ENCODE measurements at regions not wholly inside any gene's neighbourhood (a gene's known extent, or its start where the extent isn't known, plus 50 kb on each side); places are given as distances from the start of the nearest gene placed in this dataset.

GRCh38 chr2:71919708-71920107 is 228.0 kb downstream of the CYP26B1 start:
- peaks cover 3% of the 10 kb centered on the region for H3K27me3 Mint-ChIP-seq
- H3K27ac Mint-ChIP-seq, result no peak overlapping the region
- H3K36me3 Mint-ChIP-seq (ENCODE audit: low read depth), result no peaks in the 10 kb centered on the region
- TF ChIP-seq, protein P1, sequence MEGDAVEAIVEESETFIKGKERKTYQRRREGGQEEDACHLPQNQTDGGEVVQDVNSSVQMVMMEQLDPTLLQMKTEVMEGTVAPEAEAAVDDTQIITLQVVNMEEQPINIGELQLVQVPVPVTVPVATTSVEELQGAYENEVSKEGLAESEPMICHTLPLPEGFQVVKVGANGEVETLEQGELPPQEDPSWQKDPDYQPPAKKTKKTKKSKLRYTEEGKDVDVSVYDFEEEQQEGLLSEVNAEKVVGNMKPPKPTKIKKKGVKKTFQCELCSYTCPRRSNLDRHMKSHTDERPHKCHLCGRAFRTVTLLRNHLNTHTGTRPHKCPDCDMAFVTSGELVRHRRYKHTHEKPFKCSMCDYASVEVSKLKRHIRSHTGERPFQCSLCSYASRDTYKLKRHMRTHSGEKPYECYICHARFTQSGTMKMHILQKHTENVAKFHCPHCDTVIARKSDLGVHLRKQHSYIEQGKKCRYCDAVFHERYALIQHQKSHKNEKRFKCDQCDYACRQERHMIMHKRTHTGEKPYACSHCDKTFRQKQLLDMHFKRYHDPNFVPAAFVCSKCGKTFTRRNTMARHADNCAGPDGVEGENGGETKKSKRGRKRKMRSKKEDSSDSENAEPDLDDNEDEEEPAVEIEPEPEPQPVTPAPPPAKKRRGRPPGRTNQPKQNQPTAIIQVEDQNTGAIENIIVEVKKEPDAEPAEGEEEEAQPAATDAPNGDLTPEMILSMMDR (IDR thresholded peaks at IDR 0.05), result no peak
- ChIA-PET CTCF (no interaction called here), POLR2A (no interaction called here)
- no peak overlapping the region for H3K4me3 Mint-ChIP-seq
- intact Hi-C loops (cut with micrococcal nuclease), result loop anchor here (5.0 to 10.0 kb wide), 2 partner anchors 935 to 1258 kb away; no protein-coding TSS in a partner anchor
- ATAC-seq (ENCODE audit: low read depth), result no peak
- H3K9me3 Mint-ChIP-seq, result peaks cover 5% of the 10 kb centered on the region
- DNase-seq, result no peak
- no peaks in the 10 kb centered on the region for H3K4me1 Mint-ChIP-seq

DNA sequence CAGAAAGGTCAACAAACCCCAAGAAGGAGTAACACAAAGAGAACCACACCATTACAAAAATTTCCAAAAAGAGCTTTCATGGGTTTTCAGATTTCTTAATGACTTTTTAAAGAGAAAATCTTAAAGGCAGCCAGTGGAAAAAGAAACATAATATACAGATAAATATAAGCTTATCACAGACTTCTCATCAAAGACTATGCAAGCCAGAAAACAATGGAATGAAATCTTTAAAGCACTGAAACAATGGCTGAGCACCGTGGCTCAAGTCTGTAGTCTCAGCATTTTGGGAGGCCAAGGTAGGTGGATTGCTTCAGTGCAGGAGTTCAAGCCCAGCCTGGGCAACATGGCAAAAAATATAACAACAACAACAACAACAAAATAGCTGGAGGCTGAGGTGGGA is 237.4 kb downstream of the CYP26B1 start:
- H3K4me3 Mint-ChIP-seq, result no peak overlapping the region

GRCh38 chr2:71908798-71909197 is 238.9 kb downstream of the CYP26B1 start:
- POLR2A ChIA-PET, result no interaction called here
- Mint-ChIP-seq H3K27me3 (peaks cover 5% of the 10 kb centered on the region), H3K27ac (no peak overlapping the region), H3K4me1 (no peaks in the 10 kb centered on the region), H3K4me3 (no peak overlapping the region), H3K9me3 (peaks cover 12% of the 10 kb centered on the region), H3K36me3 (ENCODE audit: low read depth) (no peaks in the 10 kb centered on the region)
- TF ChIP-seq, protein P1 (IDR thresholded peaks at IDR 0.05), result no peak
- intact Hi-C loops (cut with micrococcal nuclease), result no loop called here
- ATAC-seq (ENCODE audit: low read depth), result no peak
- DNase-seq, result no peak
- CTCF ChIA-PET, result no interaction called here

More for the DNA sequence above, 237.4 kb downstream of the CYP26B1 start:
- H3K27ac Mint-ChIP-seq, result no peak overlapping the region
- H3K9me3 Mint-ChIP-seq, result peaks cover 12% of the 10 kb centered on the region
- intact Hi-C loops (cut with micrococcal nuclease), result no loop called here
- POLR2A ChIA-PET, result no interaction called here
- ATAC-seq (ENCODE audit: low read depth), result no peak
- DNase-seq, result no peak
- no peaks in the 10 kb centered on the region for H3K4me1 Mint-ChIP-seq
- TF ChIP-seq, protein P1 (IDR thresholded peaks at IDR 0.05), result no peak
- H3K36me3 Mint-ChIP-seq (ENCODE audit: low read depth), result no peaks in the 10 kb centered on the region
- CTCF ChIA-PET, result no interaction called here
- peaks cover 5% of the 10 kb centered on the region for H3K27me3 Mint-ChIP-seq

- Mint-ChIP-seq H3K27ac (no peak overlapping the region), H3K27me3 (peaks cover 5% of the 10 kb centered on the region), H3K4me1 (no peaks in the 10 kb centered on the region), H3K9me3 (peaks cover 12% of the 10 kb centered on the region), H3K4me3 (no peak overlapping the region), H3K36me3 (ENCODE audit: low read depth) (no peaks in the 10 kb centered on the region)
- intact Hi-C loops (cut with micrococcal nuclease), result no loop called here
- ChIA-PET POLR2A (no interaction called here), CTCF (no interaction called here)
- TF ChIP-seq, protein P1 (IDR thresholded peaks at IDR 0.05), result no peak
- no peak for ATAC-seq (ENCODE audit: low read depth)
- DNase-seq, result no peak
These were observed 240.2 kb downstream of the CYP26B1 start for GRCh38 chr2:71907503-71907902.

GRCh38 chr2:71906357-71906973 is 241.2 kb downstream of the CYP26B1 start:
- no peak overlapping the region for H3K27ac Mint-ChIP-seq
- ChIA-PET CTCF (no interaction called here), POLR2A (no interaction called here)
- TF ChIP-seq, protein P1 (IDR thresholded peaks at IDR 0.05), result no peak
- no peak overlapping the region for H3K4me3 Mint-ChIP-seq
- intact Hi-C loops (cut with micrococcal nuclease), result no loop called here
- H3K27me3 Mint-ChIP-seq, result peaks cover 5% of the 10 kb centered on the region
- peaks cover 12% of the 10 kb centered on the region for H3K9me3 Mint-ChIP-seq
- ATAC-seq (ENCODE audit: low read depth) (no peak), DNase-seq (no peak)
- no peaks in the 10 kb centered on the region for H3K36me3 Mint-ChIP-seq (ENCODE audit: low read depth)
- H3K4me1 Mint-ChIP-seq, result no peaks in the 10 kb centered on the region

All from activated B cell treated with CpG ODN at 0.5 μM for 24 hours (primary cell).